ENCODE measurements at regions not wholly inside any gene's neighbourhood (a gene's known extent, or its start where the extent isn't known, plus 50 kb on each side); places are given as distances from the start of the nearest gene placed in this dataset.

DNA sequence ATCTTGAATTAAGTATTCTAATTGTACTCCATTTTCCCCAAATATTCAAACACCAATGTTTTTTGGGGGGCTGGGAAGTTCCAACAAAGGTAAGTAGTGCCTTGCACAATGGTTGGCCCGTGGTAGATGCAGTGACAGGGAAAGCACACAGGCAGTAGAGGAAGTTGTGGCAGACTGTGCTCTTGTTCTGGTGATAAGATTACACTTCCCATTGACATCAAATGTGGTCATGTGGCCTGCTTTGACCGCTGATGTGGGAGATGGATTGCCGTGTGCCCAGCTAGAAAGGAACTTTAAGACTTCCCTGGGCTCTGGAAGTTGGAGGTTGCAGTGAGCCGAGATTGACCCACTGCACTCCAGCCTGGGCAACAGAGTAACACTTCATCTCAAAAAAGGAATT, 223.8 kb downstream of the VRK1 start:
- no peak for TF ChIP-seq POLR2AphosphoS5 (IDR thresholded peaks at IDR 0.05)
- TF ChIP-seq, protein P1, sequence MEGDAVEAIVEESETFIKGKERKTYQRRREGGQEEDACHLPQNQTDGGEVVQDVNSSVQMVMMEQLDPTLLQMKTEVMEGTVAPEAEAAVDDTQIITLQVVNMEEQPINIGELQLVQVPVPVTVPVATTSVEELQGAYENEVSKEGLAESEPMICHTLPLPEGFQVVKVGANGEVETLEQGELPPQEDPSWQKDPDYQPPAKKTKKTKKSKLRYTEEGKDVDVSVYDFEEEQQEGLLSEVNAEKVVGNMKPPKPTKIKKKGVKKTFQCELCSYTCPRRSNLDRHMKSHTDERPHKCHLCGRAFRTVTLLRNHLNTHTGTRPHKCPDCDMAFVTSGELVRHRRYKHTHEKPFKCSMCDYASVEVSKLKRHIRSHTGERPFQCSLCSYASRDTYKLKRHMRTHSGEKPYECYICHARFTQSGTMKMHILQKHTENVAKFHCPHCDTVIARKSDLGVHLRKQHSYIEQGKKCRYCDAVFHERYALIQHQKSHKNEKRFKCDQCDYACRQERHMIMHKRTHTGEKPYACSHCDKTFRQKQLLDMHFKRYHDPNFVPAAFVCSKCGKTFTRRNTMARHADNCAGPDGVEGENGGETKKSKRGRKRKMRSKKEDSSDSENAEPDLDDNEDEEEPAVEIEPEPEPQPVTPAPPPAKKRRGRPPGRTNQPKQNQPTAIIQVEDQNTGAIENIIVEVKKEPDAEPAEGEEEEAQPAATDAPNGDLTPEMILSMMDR (IDR thresholded peaks at IDR 0.05): no peak
- TF ChIP-seq POLR2A (IDR thresholded peaks at IDR 0.05): no peak

All from breast epithelium (tissue), 3 donors.